ENCODE measurements at regions not wholly inside any gene's neighbourhood (a gene's known extent, or its start where the extent isn't known, plus 50 kb on each side); places are given as distances from the start of the nearest gene placed in this dataset.
"Not testable (repeated sequence)": the region's sequence is repeated elsewhere in the genome, so short reads cannot be mapped to it uniquely, and the experiment has no call there.

- no peaks in the 10 kb centered on the region for H3K9me3 ChIP-seq
- TF ChIP-seq POLR2A (IDR thresholded peaks at IDR 0.05) (no peak), CTCF (IDR thresholded peaks at IDR 0.05) (no peak)
- intact Hi-C loops (cut with DNase I): no loop called here
- H3K27ac ChIP-seq: no peak overlapping the region
- H3K4me3 ChIP-seq: no peak overlapping the region
- no peaks in the 10 kb centered on the region for H3K27me3 ChIP-seq
- no peaks in the 10 kb centered on the region for H3K4me1 ChIP-seq
- no peak for DNase-seq
- H3K36me3 ChIP-seq: no peaks in the 10 kb centered on the region
These were observed 196.4 kb upstream of the TENT5A start for GRCh38 chr6:81948861-81949260.

GRCh38 chr6:81948196-81948595 is 195.7 kb upstream of the TENT5A start:
- H3K4me3 ChIP-seq; H3K4me1 ChIP-seq; intact Hi-C loops (cut with DNase I); DNase-seq; H3K9me3 ChIP-seq; H3K27me3 ChIP-seq; H3K36me3 ChIP-seq; H3K27ac ChIP-seq: not testable (repeated sequence)
- WGBS, 2 donors: 76 to 86% methylated on average over 4 of the region's 4 CpGs

- no peak overlapping the region for H3K27ac ChIP-seq
- no peak for TF ChIP-seq CTCF (IDR thresholded peaks at IDR 0.05)
- no peak for TF ChIP-seq POLR2A (IDR thresholded peaks at IDR 0.05)
- H3K9me3 ChIP-seq: no peaks in the 10 kb centered on the region
- no peaks in the 10 kb centered on the region for H3K27me3 ChIP-seq
- WGBS, 2 donors: 83 to 89% methylated on average over 2 of the region's 2 CpGs
- H3K4me1 ChIP-seq: peaks cover 0 to 12% (median 0%) of the 10 kb centered on the region in 3 donors
- intact Hi-C loops (cut with DNase I): no loop called here
- no peak overlapping the region for H3K4me3 ChIP-seq
- no peak for DNase-seq
- no peaks in the 10 kb centered on the region for H3K36me3 ChIP-seq
These were observed 192.2 kb upstream of the TENT5A start for GRCh38 chr6:81944661-81945060.

GRCh38 chr6:81942842-81943241 is 190.4 kb upstream of the TENT5A start:
- H3K4me3 ChIP-seq; H3K9me3 ChIP-seq; H3K36me3 ChIP-seq; DNase-seq; H3K27me3 ChIP-seq; H3K27ac ChIP-seq; intact Hi-C loops (cut with DNase I): not testable (repeated sequence)
- peaks cover 0 to 30% (median 4%) of the 10 kb centered on the region in 3 donors for H3K4me1 ChIP-seq
- 71 to 79% methylated on average over 2 to 3 of the region's 3 CpGs for WGBS, 2 donors

- Histone ChIP-seq H3K9me3 (no peaks in the 10 kb centered on the region), H3K4me1 (peaks cover 0 to 35% (median 4%) of the 10 kb centered on the region in 3 donors), H3K4me3 (no peak overlapping the region), H3K36me3 (no peaks in the 10 kb centered on the region), H3K27ac (no peak overlapping the region), H3K27me3 (no peaks in the 10 kb centered on the region)
- TF ChIP-seq CTCF (IDR thresholded peaks at IDR 0.05) (no peak), POLR2A (IDR thresholded peaks at IDR 0.05) (no peak)
- intact Hi-C loops (cut with DNase I): no loop called here
- 73 to 79% methylated on average over 3 of the region's 3 CpGs for WGBS, 2 donors
- no peak for DNase-seq
These were observed 189.5 kb upstream of the TENT5A start for GRCh38 chr6:81942067-81942370.

- intact Hi-C loops (cut with DNase I): no loop called here
- H3K9me3 ChIP-seq: no peaks in the 10 kb centered on the region
- H3K4me3 ChIP-seq: no peak overlapping the region
- 13 to 42% methylated on average over 1 of the region's 1 CpG for WGBS, 2 donors
- peak overlapping the region in 1 of 4 donors; percentile 79 for H3K27ac ChIP-seq
- no peak for DNase-seq
- no peaks in the 10 kb centered on the region for H3K27me3 ChIP-seq
- no peaks in the 10 kb centered on the region for H3K36me3 ChIP-seq
- peaks cover 0 to 35% (median 4%) of the 10 kb centered on the region in 3 donors for H3K4me1 ChIP-seq
- TF ChIP-seq POLR2A (IDR thresholded peaks at IDR 0.05) (no peak), CTCF (IDR thresholded peaks at IDR 0.05) (no peak)
These were observed 188.0 kb upstream of the TENT5A start for GRCh38 chr6:81940451-81940985.

Measured in esophagus squamous epithelium (tissue), 5 donors.